ENCODE measurements at regions not wholly inside any gene's neighbourhood (a gene's known extent, or its start where the extent isn't known, plus 50 kb on each side); places are given as distances from the start of the nearest gene placed in this dataset.
"Not testable (repeated sequence)": the region's sequence is repeated elsewhere in the genome, so short reads cannot be mapped to it uniquely, and the experiment has no call there.

GRCh38 chr3:194890091-194890490 lies 204.4 kb downstream of the FAM43A start:
- Histone ChIP-seq H3K4me3 (no peak overlapping the region), H3K27ac (no peak overlapping the region), H3K4me1 (no peaks in the 10 kb centered on the region), H3K27me3 (no peaks in the 10 kb centered on the region), H3K36me3 (no peaks in the 10 kb centered on the region), H3K9me3 (peaks cover 2 to 4% of the 10 kb centered on the region in 2 donors)
- intact Hi-C loops (cut with DNase I; ENCODE audit: low total_unique reads): no loop called here
- WGBS, 2 donors (ENCODE audit: low coverage in 1 of 2): 71 to 76% methylated on average over 3 to 7 of the region's 7 CpGs
- in situ Hi-C loops (cut with MboI; ENCODE audit: low pct_ligation_motif_present in 1 of 4, low pct_unique_long_range_greater_than_20kb in 1 of 4, low sequenced_read_pairs in 3 of 4): no loop called here
- no peak for DNase-seq
- TF ChIP-seq POLR2AphosphoS5 (IDR thresholded peaks at IDR 0.05) (no peak), EP300 (IDR thresholded peaks at IDR 0.05; ENCODE audit: low read depth) (no peak), POLR2A (IDR thresholded peaks at IDR 0.05) (no peak), CTCF (IDR thresholded peaks at IDR 0.05) (no peak)

GRCh38 chr3:194893121-194893987 lies 207.7 kb downstream of the FAM43A start:
- H3K4me1 ChIP-seq: no peaks in the 10 kb centered on the region
- in situ Hi-C loops (cut with MboI; ENCODE audit: low pct_ligation_motif_present in 1 of 4, low pct_unique_long_range_greater_than_20kb in 1 of 4, low sequenced_read_pairs in 3 of 4): no loop called here
- H3K36me3 ChIP-seq: no peaks in the 10 kb centered on the region
- no peak overlapping the region for H3K27ac ChIP-seq
- no peaks in the 10 kb centered on the region for H3K27me3 ChIP-seq
- no peak overlapping the region for H3K4me3 ChIP-seq
- WGBS, 2 donors (ENCODE audit: low coverage in 1 of 2): 50 to 87% methylated on average over 1 to 4 of the region's 4 CpGs
- intact Hi-C loops (cut with DNase I; ENCODE audit: low total_unique reads): loop anchor here (1.0 kb wide), 1 partner anchor 18 kb away; no protein-coding TSS in a partner anchor
- TF ChIP-seq CTCF (IDR thresholded peaks at IDR 0.05): no peak
- no peak for TF ChIP-seq POLR2AphosphoS5 (IDR thresholded peaks at IDR 0.05)
- TF ChIP-seq EP300 (IDR thresholded peaks at IDR 0.05; ENCODE audit: low read depth): no peak
- TF ChIP-seq POLR2A (IDR thresholded peaks at IDR 0.05): no peak
- no peak for DNase-seq
- peaks cover 2 to 4% of the 10 kb centered on the region in 2 donors for H3K9me3 ChIP-seq

DNA sequence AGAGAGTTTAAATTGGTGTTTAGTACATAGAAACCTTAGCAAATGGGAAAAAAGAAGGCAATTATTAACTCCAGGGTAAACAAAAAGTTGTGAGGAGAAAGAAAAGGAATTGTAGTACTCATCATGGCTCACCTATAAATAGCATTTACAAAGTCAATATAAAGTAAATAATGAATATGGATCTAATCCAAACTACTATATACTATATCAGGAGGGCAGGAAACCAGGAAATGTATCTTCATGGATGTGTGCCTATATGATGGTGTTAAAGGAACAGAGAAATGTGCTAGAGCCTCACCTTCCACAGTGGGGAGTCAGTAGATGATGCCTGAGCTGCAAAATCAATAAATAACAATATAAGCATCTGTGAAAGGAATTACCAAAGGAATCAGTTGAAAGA lies 208.9 kb downstream of the FAM43A start:
- DNase-seq: no peak
- Histone ChIP-seq H3K36me3 (no peaks in the 10 kb centered on the region), H3K4me1 (no peaks in the 10 kb centered on the region), H3K27ac (no peak overlapping the region), H3K27me3 (no peaks in the 10 kb centered on the region), H3K9me3 (peaks cover 2 to 4% of the 10 kb centered on the region in 2 donors), H3K4me3 (no peak overlapping the region)
- intact Hi-C loops (cut with DNase I; ENCODE audit: low total_unique reads): no loop called here
- no peak for TF ChIP-seq POLR2A (IDR thresholded peaks at IDR 0.05)
- in situ Hi-C loops (cut with MboI; ENCODE audit: low pct_ligation_motif_present in 1 of 4, low pct_unique_long_range_greater_than_20kb in 1 of 4, low sequenced_read_pairs in 3 of 4): no loop called here

GRCh38 chr3:194900854-194901522 lies 215.3 kb downstream of the FAM43A start:
- Histone ChIP-seq H3K4me1 (no peaks in the 10 kb centered on the region), H3K4me3 (no peak overlapping the region), H3K27me3 (no peaks in the 10 kb centered on the region), H3K27ac (no peak overlapping the region), H3K9me3 (peaks cover 0 to 7% of the 10 kb centered on the region in 2 donors), H3K36me3 (no peaks in the 10 kb centered on the region)
- no peak for DNase-seq
- 69 to 88% methylated on average over 2 to 4 of the region's 4 CpGs for WGBS, 2 donors (ENCODE audit: low coverage in 1 of 2)
- in situ Hi-C loops (cut with MboI; ENCODE audit: low pct_ligation_motif_present in 1 of 4, low pct_unique_long_range_greater_than_20kb in 1 of 4, low sequenced_read_pairs in 3 of 4): no loop called here
- no peak for TF ChIP-seq CTCF (IDR thresholded peaks at IDR 0.05)
- TF ChIP-seq POLR2A (IDR thresholded peaks at IDR 0.05): no peak
- TF ChIP-seq EP300 (IDR thresholded peaks at IDR 0.05; ENCODE audit: low read depth): no peak
- TF ChIP-seq POLR2AphosphoS5 (IDR thresholded peaks at IDR 0.05): no peak
- intact Hi-C loops (cut with DNase I; ENCODE audit: low total_unique reads): no loop called here

- WGBS, 2 donors (ENCODE audit: low coverage in 1 of 2): 83 to 100% methylated on average over 1 to 2 of the region's 2 CpGs
- DNase-seq; in situ Hi-C loops (cut with MboI; ENCODE audit: low pct_ligation_motif_present in 1 of 4, low pct_unique_long_range_greater_than_20kb in 1 of 4, low sequenced_read_pairs in 3 of 4); H3K4me1 ChIP-seq; H3K27ac ChIP-seq; H3K36me3 ChIP-seq; H3K4me3 ChIP-seq; H3K9me3 ChIP-seq; H3K27me3 ChIP-seq; intact Hi-C loops (cut with DNase I; ENCODE audit: low total_unique reads): not testable (repeated sequence)
Observed at GRCh38 chr3:194903447-194903846, 217.8 kb downstream of the FAM43A start.

DNA sequence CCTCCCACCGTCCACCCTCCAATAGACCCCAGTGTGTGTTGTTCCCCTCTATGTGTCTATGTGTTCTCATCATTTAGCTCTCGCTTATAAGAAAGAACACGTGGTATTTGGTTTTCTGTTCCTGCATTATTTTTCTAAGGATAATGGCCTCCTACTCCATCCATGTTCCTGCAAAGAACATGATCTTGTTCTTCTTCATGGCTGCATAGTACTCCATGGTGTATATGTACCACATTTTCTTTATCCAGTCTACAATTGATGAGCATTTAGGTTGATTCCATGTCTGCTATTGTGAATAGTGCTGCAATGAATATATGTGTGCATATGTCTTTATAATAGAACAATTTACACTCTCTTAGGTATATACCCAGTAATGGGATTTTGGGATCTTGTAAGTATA lies 219.3 kb downstream of the FAM43A start:
- in situ Hi-C loops (cut with MboI; ENCODE audit: low pct_ligation_motif_present in 1 of 4, low pct_unique_long_range_greater_than_20kb in 1 of 4, low sequenced_read_pairs in 3 of 4); H3K4me1 ChIP-seq; H3K27me3 ChIP-seq; H3K9me3 ChIP-seq; DNase-seq; H3K36me3 ChIP-seq; H3K4me3 ChIP-seq; H3K27ac ChIP-seq; intact Hi-C loops (cut with DNase I; ENCODE audit: low total_unique reads): not testable (repeated sequence)
- 92 to 94% methylated on average over 3 of the region's 3 CpGs for WGBS, 2 donors (ENCODE audit: low coverage in 1 of 2)

Measured in transverse colon (tissue), 4 donors.